Suprapubic skin (tissue), 3 donors: ENCODE measurements at regions not wholly inside any gene's neighbourhood (a gene's known extent, or its start where the extent isn't known, plus 50 kb on each side); places are given as distances from the start of the nearest gene placed in this dataset.

ENCODE experiments used
- EP300 ChIP-seq: sonication (generic); formaldehyde crosslinking; IDR thresholded peaks from one replicate; pipeline ENCODE4 v1.6.1; 2017; ENCODE audit warnings: antibody characterized with exemption
- POLR2A ChIP-seq, 2 donors: fragments of 450-650 bp; IDR thresholded peaks; one replicate each; pipeline ENCODE4 v1.6.1; 2017; ENCODE audit warnings: antibody characterized with exemption in 2 of 2, mild to moderate bottlenecking in 2 of 2, moderate library complexity in 2 of 2
- TF ChIP-seq, protein P1 (sequence below), 2 donors: fragments of 200-600 bp in 1 of 2; fragments of 450-650 bp in 1 of 2; sonication (generic) in 1 of 2; IDR thresholded peaks; one replicate each; pipeline ENCODE4 v1.5.1; 2016 to 2019; ENCODE audit warnings: antibody characterized with exemption in 2 of 2, mild to moderate bottlenecking in 1 of 2, moderate library complexity in 1 of 2

DNA sequence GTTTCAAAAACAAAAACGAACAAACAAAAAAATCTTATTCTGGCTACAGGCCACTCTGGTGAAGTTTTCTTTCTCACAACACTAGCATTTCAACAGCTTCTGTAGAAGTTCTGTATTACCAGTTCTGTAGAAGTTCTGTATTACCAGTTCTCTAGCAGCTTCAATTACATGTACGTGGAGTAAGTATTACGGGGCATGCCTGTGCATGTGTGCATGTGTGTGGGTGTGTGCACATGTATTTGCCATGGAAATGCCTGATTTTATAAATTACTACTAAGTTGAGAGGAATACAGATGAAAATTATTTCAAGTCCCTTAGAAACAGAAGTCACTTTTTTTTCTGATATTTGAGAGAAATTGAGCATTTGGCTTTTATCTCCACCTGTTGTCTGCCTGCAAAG lies 414.2 kb downstream of the FOXO1 start:
- TF ChIP-seq, protein P1, sequence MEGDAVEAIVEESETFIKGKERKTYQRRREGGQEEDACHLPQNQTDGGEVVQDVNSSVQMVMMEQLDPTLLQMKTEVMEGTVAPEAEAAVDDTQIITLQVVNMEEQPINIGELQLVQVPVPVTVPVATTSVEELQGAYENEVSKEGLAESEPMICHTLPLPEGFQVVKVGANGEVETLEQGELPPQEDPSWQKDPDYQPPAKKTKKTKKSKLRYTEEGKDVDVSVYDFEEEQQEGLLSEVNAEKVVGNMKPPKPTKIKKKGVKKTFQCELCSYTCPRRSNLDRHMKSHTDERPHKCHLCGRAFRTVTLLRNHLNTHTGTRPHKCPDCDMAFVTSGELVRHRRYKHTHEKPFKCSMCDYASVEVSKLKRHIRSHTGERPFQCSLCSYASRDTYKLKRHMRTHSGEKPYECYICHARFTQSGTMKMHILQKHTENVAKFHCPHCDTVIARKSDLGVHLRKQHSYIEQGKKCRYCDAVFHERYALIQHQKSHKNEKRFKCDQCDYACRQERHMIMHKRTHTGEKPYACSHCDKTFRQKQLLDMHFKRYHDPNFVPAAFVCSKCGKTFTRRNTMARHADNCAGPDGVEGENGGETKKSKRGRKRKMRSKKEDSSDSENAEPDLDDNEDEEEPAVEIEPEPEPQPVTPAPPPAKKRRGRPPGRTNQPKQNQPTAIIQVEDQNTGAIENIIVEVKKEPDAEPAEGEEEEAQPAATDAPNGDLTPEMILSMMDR (IDR thresholded peaks at IDR 0.05) = no peak
- TF ChIP-seq POLR2A (IDR thresholded peaks at IDR 0.05) = no peak
- TF ChIP-seq EP300 = no peak
